Suprapubic skin (tissue), 4 donors: ENCODE measurements at regions not wholly inside any gene's neighbourhood (a gene's known extent, or its start where the extent isn't known, plus 50 kb on each side); places are given as distances from the start of the nearest gene placed in this dataset.

Source experiments
- DNase-seq, 2 donors: peaks; one replicate each; pipeline ENCODE4 v3.0.0-alpha.2; 2019; ENCODE audit warnings: low spot score in 2 of 2
- H3K27ac ChIP-seq: fragments of 200-600 bp; sonication (generic); one replicate; pipeline ENCODE4 v1.5.1; 2019
- H3K27me3 ChIP-seq: fragments of 200-600 bp; sonication (generic); one replicate; pipeline ENCODE4 v1.5.1; 2019
- H3K36me3 ChIP-seq: fragments of 200-600 bp; sonication (generic); one replicate; pipeline ENCODE4 v1.5.1; 2019
- H3K4me1 ChIP-seq: fragments of 200-600 bp; sonication (generic); one replicate; pipeline ENCODE4 v1.5.1; 2019
- H3K4me3 ChIP-seq: fragments of 200-600 bp; sonication (generic); one replicate; pipeline ENCODE4 v1.5.1; 2019; ENCODE audit warnings: mild to moderate bottlenecking
- H3K9me3 ChIP-seq: fragments of 200-600 bp; sonication (generic); one replicate; pipeline ENCODE4 v1.5.1; 2019
- EP300 ChIP-seq: sonication (generic); formaldehyde crosslinking; IDR thresholded peaks from one replicate; pipeline ENCODE4 v1.6.1; 2017; ENCODE audit warnings: antibody characterized with exemption
- POLR2A ChIP-seq, 2 donors: fragments of 450-650 bp; IDR thresholded peaks; one replicate each; pipeline ENCODE4 v1.6.1; 2017; ENCODE audit warnings: antibody characterized with exemption in 2 of 2, mild to moderate bottlenecking in 2 of 2, moderate library complexity in 2 of 2
- POLR2AphosphoS5 ChIP-seq, 3 donors: sonication (generic); formaldehyde crosslinking; IDR thresholded peaks; one replicate each; pipeline ENCODE4 v1.6.1; 2017; ENCODE audit warnings: antibody characterized with exemption in 3 of 3
- WGBS: methylation state at CpG from one replicate; pipeline ENCODE4 v1.1.5; 2018; 5-methylcytosine and 5-hydroxymethylcytosine counted together
- TF ChIP-seq, protein P1 (sequence below), 2 donors: fragments of 200-600 bp in 1 of 2; fragments of 450-650 bp in 1 of 2; sonication (generic) in 1 of 2; IDR thresholded peaks; one replicate each; pipeline ENCODE4 v1.5.1; 2016 to 2019; ENCODE audit warnings: antibody characterized with exemption in 2 of 2, mild to moderate bottlenecking in 1 of 2, moderate library complexity in 1 of 2

DNA sequence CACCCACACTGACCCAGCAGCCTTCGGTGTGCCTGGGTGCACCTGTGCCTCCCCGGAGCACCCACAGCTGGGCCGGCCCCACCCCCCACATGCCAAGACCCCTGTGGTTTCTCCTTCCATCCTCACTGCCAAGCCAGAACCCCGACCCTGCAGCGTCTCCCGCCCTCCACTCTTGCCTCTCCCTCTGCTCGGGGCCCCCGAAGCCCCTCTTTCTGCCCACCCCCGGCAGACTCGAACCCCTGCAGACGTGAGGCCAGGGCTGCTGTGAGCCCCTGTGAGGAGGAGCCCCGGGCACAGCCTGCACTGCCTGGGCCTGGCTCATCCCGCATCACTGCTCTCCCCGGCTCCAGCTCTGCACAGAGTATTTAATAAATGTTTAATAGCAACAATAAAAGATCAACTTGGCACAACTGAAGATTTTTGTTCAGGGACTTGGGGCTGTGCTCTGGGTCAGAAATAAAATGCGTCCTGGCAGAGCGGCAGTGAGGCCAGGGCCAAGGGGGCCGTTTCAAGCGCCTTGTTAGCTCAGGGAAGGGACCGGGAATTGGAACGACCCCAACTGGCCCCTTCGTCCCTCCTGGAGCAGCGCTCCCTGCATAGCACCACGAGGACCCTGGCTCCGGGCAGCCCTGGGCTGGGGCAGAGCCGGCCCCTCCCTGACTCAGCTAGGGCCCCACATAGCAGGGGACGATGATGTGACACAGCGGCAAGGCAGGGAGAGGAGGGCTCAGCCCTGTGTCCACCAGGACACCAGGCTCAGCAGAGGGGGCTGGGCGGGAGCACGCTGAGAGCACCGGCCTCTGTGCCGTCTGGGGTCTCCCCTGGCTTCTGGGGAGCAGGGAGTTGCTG is 520.8 kb downstream of the BRD1 start:
- 65% methylated on average over 23 of the region's 31 CpGs for WGBS
- H3K27ac ChIP-seq = no peak overlapping the region
- DNase-seq = peak; percentile 53 to 69
- H3K4me1 ChIP-seq = peaks cover 3% of the 10 kb centered on the region
- peaks cover 48% of the 10 kb centered on the region for H3K27me3 ChIP-seq
- no peaks in the 10 kb centered on the region for H3K36me3 ChIP-seq
- TF ChIP-seq POLR2A (IDR thresholded peaks at IDR 0.05) = no peak
- no peak for TF ChIP-seq EP300
- TF ChIP-seq POLR2AphosphoS5 (IDR thresholded peaks at IDR 0.05) = no peak
- TF ChIP-seq, protein P1, sequence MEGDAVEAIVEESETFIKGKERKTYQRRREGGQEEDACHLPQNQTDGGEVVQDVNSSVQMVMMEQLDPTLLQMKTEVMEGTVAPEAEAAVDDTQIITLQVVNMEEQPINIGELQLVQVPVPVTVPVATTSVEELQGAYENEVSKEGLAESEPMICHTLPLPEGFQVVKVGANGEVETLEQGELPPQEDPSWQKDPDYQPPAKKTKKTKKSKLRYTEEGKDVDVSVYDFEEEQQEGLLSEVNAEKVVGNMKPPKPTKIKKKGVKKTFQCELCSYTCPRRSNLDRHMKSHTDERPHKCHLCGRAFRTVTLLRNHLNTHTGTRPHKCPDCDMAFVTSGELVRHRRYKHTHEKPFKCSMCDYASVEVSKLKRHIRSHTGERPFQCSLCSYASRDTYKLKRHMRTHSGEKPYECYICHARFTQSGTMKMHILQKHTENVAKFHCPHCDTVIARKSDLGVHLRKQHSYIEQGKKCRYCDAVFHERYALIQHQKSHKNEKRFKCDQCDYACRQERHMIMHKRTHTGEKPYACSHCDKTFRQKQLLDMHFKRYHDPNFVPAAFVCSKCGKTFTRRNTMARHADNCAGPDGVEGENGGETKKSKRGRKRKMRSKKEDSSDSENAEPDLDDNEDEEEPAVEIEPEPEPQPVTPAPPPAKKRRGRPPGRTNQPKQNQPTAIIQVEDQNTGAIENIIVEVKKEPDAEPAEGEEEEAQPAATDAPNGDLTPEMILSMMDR (IDR thresholded peaks at IDR 0.05) = no peak
- no peaks in the 10 kb centered on the region for H3K9me3 ChIP-seq
- H3K4me3 ChIP-seq = no peak overlapping the region

DNA sequence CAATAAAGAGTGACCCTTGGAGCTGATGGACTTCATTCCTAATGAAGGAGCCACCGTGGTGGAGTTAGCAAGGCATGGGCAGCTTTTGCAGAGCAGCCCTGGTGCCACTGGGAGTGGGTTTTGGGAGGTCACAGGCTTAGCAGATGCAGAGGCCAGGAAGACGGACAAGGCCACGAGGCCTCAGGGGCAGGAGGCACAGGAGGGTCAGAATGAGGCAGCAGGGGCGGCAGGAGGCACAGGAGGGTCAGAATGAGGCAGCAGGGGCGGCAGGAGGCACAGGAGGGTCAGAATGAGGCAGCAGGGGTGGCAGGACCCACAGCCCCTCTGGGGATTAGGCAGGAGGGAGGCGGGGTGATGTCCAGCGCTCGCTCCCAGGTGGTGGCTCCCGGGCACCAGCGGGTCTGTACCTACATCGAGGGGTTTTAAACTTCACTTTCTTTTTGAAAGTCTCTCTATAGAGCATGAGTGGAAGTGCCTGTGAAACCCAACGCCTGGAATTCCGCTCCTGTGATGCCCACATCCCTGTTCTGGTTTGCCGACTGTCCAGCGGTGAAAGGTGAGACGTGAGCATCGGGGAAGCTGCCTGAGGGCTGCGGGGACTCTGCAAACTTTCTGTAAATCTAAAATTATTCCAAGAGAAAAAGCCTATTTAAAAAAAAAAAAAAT is 521.6 kb downstream of the BRD1 start:
- H3K36me3 ChIP-seq = no peaks in the 10 kb centered on the region
- H3K4me3 ChIP-seq = no peak overlapping the region
- DNase-seq = peak; percentile 38 to 66
- H3K4me1 ChIP-seq = peaks cover 3% of the 10 kb centered on the region
- WGBS = 73% methylated on average over 18 of the region's 18 CpGs
- H3K27ac ChIP-seq = no peak overlapping the region
- H3K9me3 ChIP-seq = no peaks in the 10 kb centered on the region
- peaks cover 52% of the 10 kb centered on the region for H3K27me3 ChIP-seq
- no peak for TF ChIP-seq POLR2A (IDR thresholded peaks at IDR 0.05)
- TF ChIP-seq, protein P1 (IDR thresholded peaks at IDR 0.05) = no peak
- no peak for TF ChIP-seq EP300
- TF ChIP-seq POLR2AphosphoS5 (IDR thresholded peaks at IDR 0.05) = no peak

DNA sequence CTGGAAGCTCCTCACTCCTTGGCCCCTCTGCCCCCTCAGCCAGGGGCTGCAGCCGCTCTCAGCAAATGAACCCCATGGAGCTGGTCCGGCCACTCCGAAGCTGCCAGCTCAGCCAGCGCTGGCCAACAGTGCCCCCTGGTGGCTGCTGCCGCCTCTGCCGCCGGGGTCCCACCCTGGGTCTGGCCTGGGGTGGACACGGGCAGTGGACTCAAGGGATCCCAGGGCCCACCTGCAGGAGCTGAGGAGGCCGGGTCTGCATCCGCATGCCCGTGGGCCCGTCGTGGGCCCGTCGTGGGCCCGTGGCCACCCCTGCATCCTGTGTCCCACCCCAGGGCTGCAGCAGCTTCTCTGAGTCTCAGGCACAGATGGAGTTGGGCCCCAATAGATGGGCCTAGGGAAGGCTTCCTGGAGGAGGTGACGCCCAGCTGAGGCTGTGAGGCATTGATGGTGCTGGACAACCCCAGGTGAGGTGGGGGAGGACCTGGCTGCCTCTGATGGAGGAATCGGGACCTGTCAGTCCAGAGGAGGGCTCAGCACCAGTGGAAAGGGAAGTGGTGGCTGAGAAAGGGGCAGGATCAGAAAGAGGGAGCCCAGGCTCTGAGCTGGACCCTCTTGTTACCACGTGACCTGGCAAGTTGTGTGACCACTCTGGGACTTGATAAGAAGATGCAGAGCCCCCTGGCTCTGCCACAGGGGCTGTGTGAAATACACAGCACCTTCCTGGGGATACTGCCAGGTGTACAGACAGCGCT is 522.3 kb downstream of the BRD1 start:
- peaks cover 3% of the 10 kb centered on the region for H3K4me1 ChIP-seq
- no peaks in the 10 kb centered on the region for H3K36me3 ChIP-seq
- H3K27ac ChIP-seq = no peak overlapping the region
- H3K4me3 ChIP-seq = no peak overlapping the region
- peak; percentile 73 to 82 for DNase-seq
- TF ChIP-seq POLR2AphosphoS5 (IDR thresholded peaks at IDR 0.05) (no peak), EP300 (no peak), POLR2A (IDR thresholded peaks at IDR 0.05) (no peak)
- TF ChIP-seq, protein P1 (IDR thresholded peaks at IDR 0.05) = peak; percentile 89 to 92
- H3K9me3 ChIP-seq = no peaks in the 10 kb centered on the region
- 53% methylated on average over 3 of the region's 20 CpGs for WGBS
- peaks cover 54% of the 10 kb centered on the region for H3K27me3 ChIP-seq

DNA sequence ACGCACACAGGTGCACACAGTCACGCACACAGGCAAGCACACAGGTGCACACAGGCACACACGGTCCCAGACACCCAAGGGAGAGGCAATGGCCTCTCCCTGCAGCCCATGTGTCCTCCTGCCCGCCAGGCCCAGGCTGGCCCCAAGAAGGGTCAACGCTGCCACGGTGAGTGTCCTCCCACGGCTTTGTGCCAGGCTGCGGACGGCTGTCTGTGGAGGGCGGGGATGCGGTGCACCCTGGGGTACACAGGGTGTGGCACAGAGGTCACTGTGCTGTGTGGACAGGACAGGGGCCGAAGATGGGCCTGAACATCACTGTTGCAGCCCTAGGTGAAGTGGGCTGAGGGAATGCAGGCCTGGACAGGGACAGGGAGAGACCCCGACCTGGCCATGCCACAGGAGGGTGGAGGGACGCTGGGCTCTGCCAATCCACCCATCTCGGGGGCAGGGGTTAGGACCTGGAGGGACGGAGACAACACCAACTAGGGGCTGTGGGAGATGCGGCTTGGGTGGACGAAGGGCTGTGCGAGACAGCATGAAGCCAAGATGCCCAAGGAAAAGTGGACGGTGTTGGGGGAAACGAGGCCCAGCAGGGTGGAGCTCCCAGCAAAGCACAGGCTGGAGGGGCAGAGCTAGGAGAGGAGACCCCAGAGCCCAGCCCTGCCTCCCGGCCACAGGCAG is 523.8 kb downstream of the BRD1 start:
- Histone ChIP-seq H3K4me3 (no peak overlapping the region), H3K4me1 (peaks cover 3% of the 10 kb centered on the region), H3K9me3 (no peaks in the 10 kb centered on the region), H3K27me3 (peaks cover 53% of the 10 kb centered on the region), H3K36me3 (no peaks in the 10 kb centered on the region), H3K27ac (no peak overlapping the region)
- DNase-seq = peak in 1 of 2 donors; percentile 76
- no peak for TF ChIP-seq POLR2A (IDR thresholded peaks at IDR 0.05)
- TF ChIP-seq, protein P1 (IDR thresholded peaks at IDR 0.05) = no peak
- WGBS = 81% methylated on average over 15 of the region's 22 CpGs
